Liver (tissue), 3 donors: ENCODE measurements at regions not wholly inside any gene's neighbourhood (a gene's known extent, or its start where the extent isn't known, plus 50 kb on each side); places are given as distances from the start of the nearest gene placed in this dataset.

ENCODE experiments used
- ATF3 ChIP-seq: IDR thresholded peaks from 2 replicates; pipeline ENCODE4 v1.6.1; 2016; ENCODE audit warnings: antibody characterized with exemption
- CTCF ChIP-seq: fragments of 150-350 bp; IDR thresholded peaks from 2 replicates; pipeline ENCODE4 v1.5.1; 2017; ENCODE audit warnings: improper control_type of control experiment, low read depth, low read length; ENCODE audit not compliant: missing input control
- EGR1 ChIP-seq, 2 donors: IDR thresholded peaks; 2 replicates each; pipeline ENCODE4 v1.6.1; 2016 to 2018; ENCODE audit warnings: antibody characterized with exemption in 2 of 2, low read depth in 2 of 2
- FOXA1 ChIP-seq: IDR thresholded peaks from 2 replicates; pipeline ENCODE4 v1.6.1; 2016; ENCODE audit warnings: antibody characterized with exemption
- GABPA ChIP-seq, 2 donors: IDR thresholded peaks in 1 of 2; conservative IDR thresholded peaks in 1 of 2; 2 replicates each; pipeline ENCODE4 v1.6.1; 2016; ENCODE audit warnings: antibody characterized with exemption in 2 of 2, mild to moderate bottlenecking in 1 of 2, moderate library complexity in 1 of 2
- MAX ChIP-seq: IDR thresholded peaks from 2 replicates; pipeline ENCODE4 v1.6.1; 2016; ENCODE audit warnings: antibody characterized with exemption
- REST ChIP-seq: IDR thresholded peaks from 2 replicates; pipeline ENCODE4 v1.6.1; 2016; ENCODE audit warnings: antibody characterized with exemption, mild to moderate bottlenecking
- SP1 ChIP-seq: IDR thresholded peaks from 2 replicates; pipeline ENCODE4 v1.6.1; 2018; ENCODE audit warnings: antibody characterized with exemption, mild to moderate bottlenecking
- TAF1 ChIP-seq: conservative IDR thresholded peaks from 2 replicates; pipeline ENCODE4 v1.6.1; 2016; ENCODE audit warnings: antibody characterized with exemption, mild to moderate bottlenecking
- ZBTB33 ChIP-seq: IDR thresholded peaks from 2 replicates; pipeline ENCODE4 v1.6.1; 2016; ENCODE audit warnings: antibody characterized with exemption
- donor health status: healthy.
- donor health status: healthy.

GRCh38 chr16:65757064-65757463 is 609.4 kb upstream of the CDH5 start:
- TF ChIP-seq CTCF (no peak), ATF3 (no peak), TAF1 (no peak), SP1 (no peak), REST (no peak), EGR1 (IDR thresholded peaks at IDR 0.05; ENCODE audit: low read depth in 2 of 2) (no peak), GABPA (IDR thresholded peaks at IDR 0.05 in 1 of 2, conservative IDR thresholded peaks at IDR 0.05 in 1 of 2) (no peak), MAX (no peak), ZBTB33 (no peak), FOXA1 (no peak)
